ENCODE measurements at regions not wholly inside any gene's neighbourhood (a gene's known extent, or its start where the extent isn't known, plus 50 kb on each side); places are given as distances from the start of the nearest gene placed in this dataset.
A peak's percentile ranks its signal among the peaks of the same experiment; 100 is the strongest.

- H3K4me3 ChIP-seq (replicated peaks in 1 of 2; ENCODE audit: low read depth in 2 of 2, low read length in 2 of 2), result no peak overlapping the region
- no peak for DNase-seq (ENCODE audit: low read depth in 2 of 2)
- no peak for TF ChIP-seq CTCF (IDR thresholded peaks at IDR 0.05; ENCODE audit: low read depth, low read length)
Observed at GRCh38 chr10:6763001-6763400, 182.9 kb upstream of the PRKCQ start.

- TF ChIP-seq CTCF (IDR thresholded peaks at IDR 0.05; ENCODE audit: low read depth, low read length), result no peak
- DNase-seq (ENCODE audit: low read depth in 2 of 2), result no peak
- H3K4me3 ChIP-seq (replicated peaks in 1 of 2; ENCODE audit: low read depth in 2 of 2, low read length in 2 of 2), result no peak overlapping the region
Observed at GRCh38 chr10:6759961-6760360, 179.9 kb upstream of the PRKCQ start.

DNA sequence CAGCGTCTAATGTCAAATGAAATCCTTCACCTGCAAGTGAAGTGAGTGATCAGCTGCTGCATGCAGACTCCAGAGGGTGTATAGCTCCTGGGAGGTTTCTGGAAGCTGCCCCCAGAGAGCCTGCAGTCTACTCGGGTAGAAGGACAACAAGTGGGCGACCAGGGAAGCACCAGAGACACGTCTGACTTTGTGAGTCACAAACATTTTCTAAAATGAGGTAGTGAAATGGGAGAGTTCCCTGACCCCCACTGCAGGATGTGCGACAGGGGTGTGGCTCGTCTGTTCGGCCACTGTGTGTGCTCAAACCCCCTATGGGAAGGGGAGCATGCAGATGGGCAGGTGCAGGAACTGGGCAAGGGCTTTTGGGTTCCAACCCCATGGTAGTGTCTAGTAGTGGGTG, 177.1 kb upstream of the PRKCQ start:
- TF ChIP-seq CTCF (IDR thresholded peaks at IDR 0.05; ENCODE audit: low read depth, low read length), result no peak
- no peak for DNase-seq (ENCODE audit: low read depth in 2 of 2)
- H3K4me3 ChIP-seq (replicated peaks in 1 of 2; ENCODE audit: low read depth in 2 of 2, low read length in 2 of 2), result no peak overlapping the region

GRCh38 chr10:6756716-6757115, 176.6 kb upstream of the PRKCQ start:
- DNase-seq (ENCODE audit: low read depth in 2 of 2), result no peak
- H3K4me3 ChIP-seq (replicated peaks in 1 of 2; ENCODE audit: low read depth in 2 of 2, low read length in 2 of 2), result no peak overlapping the region
- no peak for TF ChIP-seq CTCF (IDR thresholded peaks at IDR 0.05; ENCODE audit: low read depth, low read length)

DNA sequence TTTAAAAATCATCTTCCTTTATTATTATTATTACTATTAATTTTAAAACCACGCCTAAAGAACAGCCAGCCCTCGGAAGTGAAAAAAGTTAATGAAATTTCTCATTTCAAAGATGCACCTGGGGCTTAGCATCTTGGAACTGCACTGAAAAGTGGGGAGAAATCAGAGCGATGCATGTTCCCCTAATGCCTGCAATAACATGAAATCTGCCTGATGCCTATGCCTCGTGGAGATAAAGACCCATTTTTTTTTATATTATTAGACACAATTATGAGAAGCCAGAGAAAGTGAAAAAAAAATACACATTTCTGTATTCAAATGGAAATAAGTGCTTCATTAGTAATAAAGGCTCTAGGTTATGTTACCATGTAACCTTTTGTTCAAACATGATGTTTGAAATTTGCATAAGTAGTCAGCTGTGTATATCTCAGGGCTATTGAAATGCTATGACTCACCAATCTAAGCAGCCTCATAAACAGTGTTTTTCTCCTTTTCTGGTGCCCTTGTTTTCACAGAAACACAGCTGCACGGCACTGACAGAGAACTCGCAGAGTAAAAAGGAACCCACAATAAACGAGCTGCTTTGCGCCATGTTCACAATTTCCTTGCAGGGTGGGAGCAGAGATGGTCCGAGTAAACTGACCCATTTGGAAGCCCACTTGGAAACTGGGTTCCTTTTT, 175.8 kb upstream of the PRKCQ start:
- TF ChIP-seq CTCF (IDR thresholded peaks at IDR 0.05; ENCODE audit: low read depth, low read length), result no peak
- peak; percentile 51 to 54 for DNase-seq (ENCODE audit: low read depth in 2 of 2)
- no peak overlapping the region for H3K4me3 ChIP-seq (replicated peaks in 1 of 2; ENCODE audit: low read depth in 2 of 2, low read length in 2 of 2)

- no peak for DNase-seq (ENCODE audit: low read depth in 2 of 2)
- TF ChIP-seq CTCF (IDR thresholded peaks at IDR 0.05; ENCODE audit: low read depth, low read length), result no peak
- no peak overlapping the region for H3K4me3 ChIP-seq (replicated peaks in 1 of 2; ENCODE audit: low read depth in 2 of 2, low read length in 2 of 2)
Observed at GRCh38 chr10:6753644-6754043, 173.6 kb upstream of the PRKCQ start.

DNA sequence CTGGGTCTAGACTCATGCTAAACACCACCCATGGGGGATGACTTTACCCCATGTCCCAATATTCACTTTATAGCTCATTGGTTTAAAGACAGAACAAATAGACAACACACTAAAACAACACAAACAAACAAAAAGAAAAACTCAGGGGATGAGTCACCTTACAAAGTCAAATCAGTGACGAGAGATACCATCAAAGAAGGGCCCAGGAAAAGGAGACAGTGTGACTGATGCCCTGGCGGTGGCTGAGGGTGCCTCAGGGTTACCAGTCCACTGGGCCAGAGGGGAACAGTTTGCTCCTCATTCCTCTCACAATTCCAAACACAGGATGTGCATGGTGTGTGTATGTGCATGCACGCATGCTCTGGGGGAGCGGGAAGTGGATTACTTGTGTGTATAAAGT, 171.3 kb upstream of the PRKCQ start:
- H3K4me3 ChIP-seq (replicated peaks in 1 of 2; ENCODE audit: low read depth in 2 of 2, low read length in 2 of 2), result no peak overlapping the region
- no peak for TF ChIP-seq CTCF (IDR thresholded peaks at IDR 0.05; ENCODE audit: low read depth, low read length)
- no peak for DNase-seq (ENCODE audit: low read depth in 2 of 2)

All from cardiac fibroblast (primary cell).